K562 (cell line): ENCODE measurements at regions not wholly inside any gene's neighbourhood (a gene's known extent, or its start where the extent isn't known, plus 50 kb on each side); places are given as distances from the start of the nearest gene placed in this dataset.

Experiments used
- ATAC-seq: fragments of 200-7000 bp; cut with Tn5 transposase; 3 replicates; pipeline ENCODE4 v1.9.1; 2020; ENCODE audit warnings: moderate library complexity
- BruUV-seq: library from RNA; stranded (reverse); fragments of 400-500 nt; replicated peaks from 2 replicates; lab custom pipeline; 2021; lab: Mats Ljungman, UMichigan
- CTCF ChIA-PET: fragments of 300-600 bp; formaldehyde crosslinking; extraction: SDS; loops from one replicate; lab custom pipeline; 2021; ENCODE audit warnings: low intra/inter-chr PET ratio; lab: Yijun Ruan, JAX
- POLR2A ChIA-PET: fragments of 300-600, 350-650 bp; sonication (Branson Sonifier 250); formaldehyde crosslinking; extraction: SDS; loops from one replicate; lab custom pipeline; 2021; ENCODE audit warnings: antibody characterized with exemption, inconsistent platforms; lab: Yijun Ruan, JAX
- DNase-seq, 4 experiments: peaks; one replicate each; pipeline versions ENCODE4 v3.0.0 to v3.0.0-alpha.2; 2011 to 2018; ENCODE audit warnings: low spot score in 3 of 4, mixed read lengths in 3 of 4; ENCODE audit errors: extremely low read depth in 1 of 4
- FAIRE-seq: peaks from 2 replicates; lab custom pipeline; 2011; peaks lifted over from hg19 to GRCh38; lab: Jason Lieb, UNC
- H2AFZ ChIP-seq: 2 replicates; pipeline ENCODE4 v1.6.0; 2011; ENCODE audit warnings: low read depth, low read length, control low read depth, inconsistent platforms
- H3K27ac ChIP-seq: fragments of 200-600 bp; 3 replicates; pipeline ENCODE4 v1.8.0; 2011; ENCODE audit warnings: low read depth, mild to moderate bottlenecking, control low read depth, inconsistent platforms, low read length, moderate library complexity, mixed read lengths; ENCODE audit errors: extremely low read depth
- H3K27me3 ChIP-seq, 2 experiments: fragments of 300-600 bp in 1 of 2; 2 replicates in 1 of 2; 3 replicates in 1 of 2; pipeline versions ENCODE4 v1.6.0 to v1.8.0; 2011; ENCODE audit warnings: inconsistent platforms in 2 of 2, low read length in 2 of 2, mild to moderate bottlenecking in 1 of 2, mixed read lengths in 1 of 2, moderate library complexity in 1 of 2; ENCODE audit not compliant: control insufficient read depth in 2 of 2, insufficient read depth in 2 of 2
- H3K36me3 ChIP-seq: fragments of 300-600 bp; 3 replicates; pipeline ENCODE4 v1.8.0; 2011; ENCODE audit warnings: mild to moderate bottlenecking, low read length, inconsistent platforms; ENCODE audit not compliant: control insufficient read depth, insufficient read depth
- H3K4me1 ChIP-seq, 2 experiments: fragments of 200-600 bp in 1 of 2; replicated peaks in 1 of 2; 2 replicates in 1 of 2; 3 replicates in 1 of 2; pipeline versions ENCODE4 v1.5.1 to v1.8.0; 2011; ENCODE audit warnings: inconsistent platforms in 2 of 2, low read length in 2 of 2, mild to moderate bottlenecking in 1 of 2, mixed read lengths in 1 of 2, moderate library complexity in 1 of 2; ENCODE audit not compliant: control insufficient read depth in 2 of 2, insufficient read depth in 2 of 2
- H3K4me2 ChIP-seq: 2 replicates; pipeline ENCODE4 v1.6.1; 2011; ENCODE audit warnings: low read length, control low read depth, inconsistent platforms, mixed read lengths; ENCODE audit not compliant: insufficient read depth
- H3K4me3 ChIP-seq: fragments of 200-600 bp; sonication (generic), shearing (Covaris generic); 2 replicates; pipeline ENCODE4 v1.5.1; 2016; ENCODE audit warnings: control low read depth, inconsistent platforms
- H3K79me2 ChIP-seq: fragments of 200-600 bp; 3 replicates; pipeline ENCODE4 v1.8.0; 2011; ENCODE audit warnings: low read length, inconsistent platforms; ENCODE audit not compliant: control insufficient read depth, insufficient read depth
- H3K9ac ChIP-seq, 2 experiments: 2 replicates each; pipeline versions ENCODE4 v1.6.0 to v1.6.1; 2011; ENCODE audit warnings: low read depth in 2 of 2, low read length in 2 of 2, control low read depth in 1 of 2, inconsistent platforms in 1 of 2, mild to moderate bottlenecking in 1 of 2, mixed read lengths in 1 of 2; ENCODE audit not compliant: insufficient read depth in 1 of 2
- H3K9me1 ChIP-seq: one replicate; pipeline ENCODE4 v1.6.0; 2011; ENCODE audit warnings: inconsistent platforms, mild to moderate bottlenecking, low read length, moderate library complexity; ENCODE audit not compliant: control insufficient read depth, insufficient read depth
- H3K9me3 ChIP-seq: replicated peaks from 2 replicates; pipeline ENCODE4 v1.5.1; 2011; ENCODE audit warnings: low read depth, low read length, inconsistent platforms; ENCODE audit not compliant: control insufficient read depth, insufficient read depth
- H4K20me1 ChIP-seq: replicated peaks from 2 replicates; pipeline ENCODE4 v1.6.1; 2011; ENCODE audit warnings: low read length, inconsistent platforms, mixed read lengths; ENCODE audit not compliant: control insufficient read depth, insufficient read depth
- GTF2E2 ChIP-seq: fragments of 200-800 bp; sonication (Bioruptor generic); IDR thresholded peaks from 2 replicates; pipeline ENCODE4 v1.6.1; 2016; ENCODE audit warnings: missing genetic modification characterization, missing compliant biosample characterization
- MGA ChIP-seq: fragments of 450-650 bp; IDR thresholded peaks from 2 replicates; pipeline ENCODE4 v1.6.1; 2016; ENCODE audit warnings: mild to moderate bottlenecking, moderate library complexity
- TCFL5 ChIP-seq: fragments of 250-450 bp; sonication (Bioruptor Pico); conservative IDR thresholded peaks from 2 replicates; pipeline ENCODE4 v1.6.1; 2021; ENCODE audit warnings: mild to moderate bottlenecking, moderate library complexity, matching md5 sums
- ZNF583 ChIP-seq: fragments of 250-450 bp; sonication (Bioruptor Pico); IDR thresholded peaks from 2 replicates; pipeline ENCODE4 v1.4.0; 2020
- WGBS: fragments of 100-300 bp; shearing (Covaris generic); methylation state at CpG from one replicate; pipeline ENCODE4 v1.1.6; 2016; ENCODE audit warnings: low coverage, mixed read lengths; ENCODE audit not compliant: insufficient coverage; ENCODE audit errors: missing lambda C conversion rate; 5-methylcytosine and 5-hydroxymethylcytosine counted together
- in situ Hi-C: fragments of 300-500 bp; cut with MboI; formaldehyde crosslinking; loops from 4 replicates; pipeline ENCODE4 v1.15.0; 2018; ENCODE audit warnings: inconsistent platforms, mixed read lengths
- intact Hi-C: fragments of 100-400 bp; cut with micrococcal nuclease; formaldehyde crosslinking; loops from 2 replicates; pipeline ENCODE4 v1.14.2; 2022

GRCh38 chr11:115036406-115037180 lies 358.3 kb downstream of the NXPE2 start:
- 0% methylated on average over 7 of the region's 7 CpGs for WGBS
- no peak for FAIRE-seq
- in situ Hi-C loops, result no loop called here

More at GRCh38 chr11:115036406-115037180, 358.3 kb downstream of the NXPE2 start:
- TF ChIP-seq MGA (no peak), ZNF583 (CRISPR knock-in tag) (no peak), GTF2E2 (tag) (no peak), TCFL5 (CRISPR knock-in tag) (no peak)
- no peak overlapping the region for H3K9ac ChIP-seq
- H3K4me2 ChIP-seq, result no peak overlapping the region
- ChIA-PET POLR2A (no interaction called here), CTCF (no interaction called here)
- H3K27ac ChIP-seq, result no peak overlapping the region
- DNase-seq (no peak), ATAC-seq (no peak)
- H3K27me3 ChIP-seq, result no peaks in the 10 kb centered on the region
- no peaks in the 10 kb centered on the region for H3K4me1 ChIP-seq
- H2AFZ ChIP-seq, result no peak overlapping the region
- H3K9me3 ChIP-seq, result no peaks in the 10 kb centered on the region
- no TSS peak for BruUV-seq
- H3K36me3 ChIP-seq, result no peaks in the 10 kb centered on the region
- no peaks in the 10 kb centered on the region for H4K20me1 ChIP-seq
- no peak overlapping the region for H3K4me3 ChIP-seq
- intact Hi-C loops, result no loop called here
- no peaks in the 10 kb centered on the region for H3K9me1 ChIP-seq
- no peaks in the 10 kb centered on the region for H3K79me2 ChIP-seq
